GM12878 (cell line): ENCODE measurements at regions not wholly inside any gene's neighbourhood (a gene's known extent, or its start where the extent isn't known, plus 50 kb on each side); places are given as distances from the start of the nearest gene placed in this dataset.

Experiments
- ATAC-seq: fragments of 200-7000 bp; cut with Tn5 transposase; 3 replicates; pipeline ENCODE4 v1.9.1; 2020; ENCODE audit warnings: mild to moderate bottlenecking, moderate library complexity
- BruUV-seq: library from RNA; stranded (reverse); fragments of 400-500 nt; replicated peaks from 2 replicates; lab custom pipeline; 2021; lab: Mats Ljungman, UMichigan
- CTCF ChIA-PET: fragments of 300-600 bp; sonication (Branson Sonifier 250); formaldehyde crosslinking; extraction: SDS; loops from one replicate; lab custom pipeline; 2021; ENCODE audit warnings: inconsistent platforms; lab: Yijun Ruan, JAX
- POLR2A ChIA-PET: fragments of 350-600 bp; formaldehyde crosslinking; extraction: SDS; loops from one replicate; lab custom pipeline; 2021; ENCODE audit warnings: inconsistent platforms; lab: Charles Lee
- RAD21 ChIA-PET: fragments of 300-600 bp; sonication (Branson Sonifier 250); formaldehyde crosslinking; loops from one replicate; lab custom pipeline; 2023; ENCODE audit warnings: antibody characterized with exemption; ENCODE audit not compliant: unreplicated experiment; lab: Charles Lee
- SMC1A ChIA-PET: fragments of 300-600 bp; sonication (Branson Sonifier 250); formaldehyde crosslinking; loops from one replicate; lab custom pipeline; 2023; ENCODE audit not compliant: unreplicated experiment, uncharacterized antibody; lab: Charles Lee
- DNase-seq: peaks from one replicate; pipeline ENCODE4 v3.0.0-alpha.2; 2011; ENCODE audit warnings: low read depth, low spot score
- FAIRE-seq: peaks from 3 replicates; lab custom pipeline; 2011; peaks lifted over from hg19 to GRCh38; lab: Jason Lieb, UNC
- H2AFZ ChIP-seq: 2 replicates; pipeline ENCODE4 v1.6.0; 2011; ENCODE audit warnings: low read depth, low read length, control low read depth; ENCODE audit not compliant: control insufficient read depth
- H3K27ac ChIP-seq: 2 replicates; pipeline ENCODE4 v1.5.1; 2011; ENCODE audit warnings: control low read depth; ENCODE audit not compliant: control insufficient read depth, insufficient read depth
- H3K27me3 ChIP-seq, 2 experiments: replicated peaks in 1 of 2; 2 replicates each; pipeline versions ENCODE4 v1.6.0 to v1.6.1; 2011; ENCODE audit warnings: low read length in 1 of 2; ENCODE audit not compliant: control insufficient read depth in 2 of 2, insufficient read depth in 2 of 2
- H3K36me3 ChIP-seq, 2 experiments: 2 replicates each; pipeline ENCODE4 v1.5.1; 2011; ENCODE audit warnings: low read length in 1 of 2; ENCODE audit not compliant: control insufficient read depth in 2 of 2, insufficient read depth in 2 of 2
- H3K4me1 ChIP-seq: 2 replicates; pipeline ENCODE4 v1.6.1; 2011; ENCODE audit warnings: mild to moderate bottlenecking, low read length, moderate library complexity, mixed read lengths; ENCODE audit not compliant: control insufficient read depth, insufficient read depth
- H3K4me2 ChIP-seq: 2 replicates; pipeline ENCODE4 v1.6.0; 2011; ENCODE audit warnings: control low read depth; ENCODE audit not compliant: control insufficient read depth, insufficient read depth
- H3K4me3 ChIP-seq: fragments of 200-600 bp; sonication (generic); 2 replicates; pipeline ENCODE4 v1.5.1; 2016
- H3K79me2 ChIP-seq: 2 replicates; pipeline ENCODE4 v1.6.0; 2011; ENCODE audit warnings: low read length; ENCODE audit not compliant: control insufficient read depth, insufficient read depth
- H3K9ac ChIP-seq: 2 replicates; pipeline ENCODE4 v1.8.0; 2011; ENCODE audit warnings: low read length, control low read depth, mixed read lengths; ENCODE audit not compliant: control insufficient read depth, insufficient read depth
- H3K9me3 ChIP-seq: replicated peaks from 3 replicates; pipeline ENCODE4 v1.5.1; 2011; ENCODE audit warnings: mild to moderate bottlenecking, low read length; ENCODE audit not compliant: control insufficient read depth, insufficient read depth
- H4K20me1 ChIP-seq: 2 replicates; pipeline ENCODE4 v1.6.0; 2011; ENCODE audit not compliant: control insufficient read depth, insufficient read depth
- DPF2 ChIP-seq: fragments of 450-650 bp; IDR thresholded peaks from 2 replicates; pipeline ENCODE4 v1.6.1; 2017; ENCODE audit warnings: mild to moderate bottlenecking
- E4F1 ChIP-seq: fragments of 450-650 bp; IDR thresholded peaks from 2 replicates; pipeline ENCODE4 v1.6.1; 2018; ENCODE audit warnings: borderline replicate concordance, mild to moderate bottlenecking; ENCODE audit not compliant: partially characterized antibody
- EZH2 ChIP-seq: IDR thresholded peaks from 2 replicates; pipeline ENCODE4 v1.6.1; 2012; ENCODE audit warnings: low read depth, mild to moderate bottlenecking, control low read depth, inconsistent platforms, low read length, borderline replicate concordance; ENCODE audit not compliant: control insufficient read depth
- FOS ChIP-seq: IDR thresholded peaks from 3 replicates; pipeline ENCODE4 v1.6.1; 2011; ENCODE audit warnings: borderline replicate concordance; ENCODE audit not compliant: insufficient read length; ENCODE audit errors: extremely low read depth
- HCFC1 ChIP-seq: fragments of 150-350 bp; IDR thresholded peaks from 2 replicates; pipeline ENCODE4 v1.6.1; 2014; ENCODE audit warnings: low read length
- HDAC2 ChIP-seq: fragments of 200-600 bp; sonication (generic); IDR thresholded peaks from 2 replicates; pipeline ENCODE4 v1.6.1; 2017
- HDAC6 ChIP-seq: fragments of 200-600 bp; sonication (generic); IDR thresholded peaks from one replicate; pipeline ENCODE4 v1.8.0; 2017; ENCODE audit warnings: antibody characterized with exemption; ENCODE audit not compliant: unreplicated experiment
- JUNB ChIP-seq: IDR thresholded peaks from 2 replicates; pipeline ENCODE4 v1.6.1; 2016; ENCODE audit warnings: antibody characterized with exemption, mild to moderate bottlenecking
- LARP7 ChIP-seq: fragments of 450-650 bp; IDR thresholded peaks from 2 replicates; pipeline ENCODE4 v1.6.1; 2017; ENCODE audit warnings: mild to moderate bottlenecking
- MAX ChIP-seq: IDR thresholded peaks from 2 replicates; pipeline ENCODE4 v1.6.1; 2012; ENCODE audit warnings: low read depth, low read length, improper control_type of control experiment
- MLLT1 ChIP-seq: fragments of 450-650 bp; IDR thresholded peaks from 2 replicates; pipeline ENCODE4 v1.6.1; 2016; ENCODE audit warnings: mild to moderate bottlenecking
- NFYB ChIP-seq: IDR thresholded peaks from 2 replicates; pipeline ENCODE4 v1.6.1; 2011; ENCODE audit warnings: low read depth, mild to moderate bottlenecking, low read length, improper control_type of control experiment, moderate library complexity; ENCODE audit not compliant: insufficient read depth
- NRF1 ChIP-seq: conservative IDR thresholded peaks from 2 replicates; pipeline ENCODE4 v1.6.1; 2011; ENCODE audit warnings: mild to moderate bottlenecking, low read depth, low read length, improper control_type of control experiment
- SKIL ChIP-seq: fragments of 450-650 bp; IDR thresholded peaks from 2 replicates; pipeline ENCODE4 v1.6.1; 2017; ENCODE audit warnings: mild to moderate bottlenecking, low read depth, inconsistent platforms; ENCODE audit not compliant: poor library complexity, severe bottlenecking
- SMAD1 ChIP-seq: fragments of 450-650 bp; IDR thresholded peaks from 2 replicates; pipeline ENCODE4 v1.6.1; 2018; ENCODE audit warnings: mild to moderate bottlenecking, low read depth; ENCODE audit not compliant: partially characterized antibody
- SMAD5 ChIP-seq: IDR thresholded peaks from 2 replicates; pipeline ENCODE4 v1.6.1; 2016; ENCODE audit warnings: antibody characterized with exemption, low read depth
- SREBF2 ChIP-seq: IDR thresholded peaks from 2 replicates; pipeline ENCODE4 v1.6.1; 2012; ENCODE audit warnings: mild to moderate bottlenecking, low read length
- SRF ChIP-seq, 2 experiments: IDR thresholded peaks; 2 replicates each; pipeline ENCODE4 v1.6.1; 2011; ENCODE audit warnings: low read depth in 2 of 2, low read length in 2 of 2, mild to moderate bottlenecking in 1 of 2, moderate library complexity in 1 of 2
- SUZ12 ChIP-seq: fragments of 200-600 bp; sonication (generic); IDR thresholded peaks from one replicate; pipeline ENCODE4 v1.6.1; 2018; ENCODE audit warnings: antibody characterized with exemption, mild to moderate bottlenecking; ENCODE audit not compliant: unreplicated experiment
- TBL1XR1 ChIP-seq: IDR thresholded peaks from 2 replicates; pipeline ENCODE4 v1.6.1; 2012; ENCODE audit warnings: low read depth, low read length, improper control_type of control experiment
- WGBS: methylation state at CpG from one replicate; pipeline ENCODE4 v1.1.6; 2016; ENCODE audit warnings: low lambda C conversion rate; ENCODE audit not compliant: insufficient replicate concordance, insufficient coverage; ENCODE audit errors: missing lambda C conversion rate; 5-methylcytosine and 5-hydroxymethylcytosine counted together
- in situ Hi-C: fragments of 300-500 bp; cut with MboI; formaldehyde crosslinking; loops from 9 replicates; pipeline ENCODE4 v1.14.3; 2018; ENCODE audit warnings: mixed read lengths
- intact Hi-C: fragments of 100-400 bp; cut with micrococcal nuclease; formaldehyde crosslinking; loops from one replicate; pipeline ENCODE4 v1.14.2; 2022; ENCODE audit not compliant: unreplicated experiment

GRCh38 chr18:10266334-10266590 lies 188.2 kb upstream of the APCDD1 start:
- Histone ChIP-seq H3K27ac (no peak overlapping the region), H3K9ac (no peak overlapping the region), H3K4me2 (no peak overlapping the region), H3K4me3 (no peak overlapping the region), H3K79me2 (no peaks in the 10 kb centered on the region), H3K4me1 (peaks cover 4% of the 10 kb centered on the region), H3K27me3 (no peaks in the 10 kb centered on the region), H2AFZ (no peak overlapping the region), H3K9me3 (no peaks in the 10 kb centered on the region; the same call in 1 of the 3 replicates), H4K20me1 (no peaks in the 10 kb centered on the region), H3K36me3 (no peaks in the 10 kb centered on the region)
- ChIA-PET CTCF (no interaction called here), SMC1A (no interaction called here), RAD21 (no interaction called here), POLR2A (no interaction called here)
- no peak for ATAC-seq
- BruUV-seq, result no TSS peak
- intact Hi-C loops (loop anchor here (10.0 kb wide), 1 partner anchor 61 kb away; no protein-coding TSS in a partner anchor), in situ Hi-C loops (no loop called here)
- DNase-seq, result no peak
- TF ChIP-seq MAX (no peak), HCFC1 (no peak), NRF1 (no peak), EZH2 (no peak), NFYB (no peak), TBL1XR1 (no peak), MLLT1 (no peak), HDAC2 (no peak), SMAD1 (no peak), E4F1 (no peak), DPF2 (no peak), SMAD5 (no peak), JUNB (no peak), SUZ12 (no peak), SRF (IDR thresholded peaks at IDR 0.05; ENCODE audit: low read depth in 2 of 2, low read length in 2 of 2) (no peak), SREBF2 (no peak), LARP7 (no peak), SKIL (no peak), FOS (no peak), HDAC6 (no peak)
- 50% methylated on average over 4 of the region's 4 CpGs for WGBS
- no peak for FAIRE-seq
